Peyer's patch (tissue), 4 donors: ENCODE measurements at regions not wholly inside any gene's neighbourhood (a gene's known extent, or its start where the extent isn't known, plus 50 kb on each side); places are given as distances from the start of the nearest gene placed in this dataset.

Experiments
- DNase-seq, 3 donors: peaks; one replicate each; pipeline ENCODE4 v3.0.0-alpha.2; 2017 to 2019
- H3K27ac ChIP-seq, 4 donors: fragments of 200-600 bp; sonication (generic); one replicate each; pipeline ENCODE4 v1.5.1; 2016 to 2019
- H3K27me3 ChIP-seq, 2 donors: fragments of 200-600 bp; sonication (generic); one replicate each; pipeline ENCODE4 v1.5.1; 2019
- H3K36me3 ChIP-seq, 3 donors: fragments of 200-600 bp; sonication (generic); one replicate each; pipeline ENCODE4 v1.5.1; 2016 to 2019
- H3K4me1 ChIP-seq, 4 donors: fragments of 200-600 bp; sonication (generic); one replicate each; pipeline ENCODE4 v1.5.1; 2016 to 2019
- H3K4me3 ChIP-seq, 4 donors: fragments of 200-600 bp; sonication (generic); 1 replicate in 3 of 4; 2 replicates in 1 of 4; pipeline ENCODE4 v1.5.1; 2016 to 2019; ENCODE audit warnings: mild to moderate bottlenecking in 1 of 4
- H3K9me3 ChIP-seq, 4 donors: fragments of 200-600 bp; sonication (generic); one replicate each; pipeline ENCODE4 v1.5.1; 2016 to 2019; ENCODE audit warnings: mild to moderate bottlenecking in 1 of 4
- POLR2A ChIP-seq, 2 donors: fragments of 450-650 bp; IDR thresholded peaks; one replicate each; pipeline ENCODE4 v1.5.1; 2017; ENCODE audit warnings: antibody characterized with exemption in 2 of 2, mild to moderate bottlenecking in 2 of 2, moderate library complexity in 2 of 2
- TF ChIP-seq, protein P1 (sequence below), 6 experiments: fragments of 450-650 bp in 4 of 6; fragments of 200-600 bp in 2 of 6; sonication (generic) in 1 of 6; IDR thresholded peaks; one replicate each; pipeline ENCODE4 v1.5.1; 2017 to 2019; ENCODE audit warnings: antibody characterized with exemption in 6 of 6, mild to moderate bottlenecking in 3 of 6, moderate library complexity in 1 of 6

- TF ChIP-seq, protein P1, sequence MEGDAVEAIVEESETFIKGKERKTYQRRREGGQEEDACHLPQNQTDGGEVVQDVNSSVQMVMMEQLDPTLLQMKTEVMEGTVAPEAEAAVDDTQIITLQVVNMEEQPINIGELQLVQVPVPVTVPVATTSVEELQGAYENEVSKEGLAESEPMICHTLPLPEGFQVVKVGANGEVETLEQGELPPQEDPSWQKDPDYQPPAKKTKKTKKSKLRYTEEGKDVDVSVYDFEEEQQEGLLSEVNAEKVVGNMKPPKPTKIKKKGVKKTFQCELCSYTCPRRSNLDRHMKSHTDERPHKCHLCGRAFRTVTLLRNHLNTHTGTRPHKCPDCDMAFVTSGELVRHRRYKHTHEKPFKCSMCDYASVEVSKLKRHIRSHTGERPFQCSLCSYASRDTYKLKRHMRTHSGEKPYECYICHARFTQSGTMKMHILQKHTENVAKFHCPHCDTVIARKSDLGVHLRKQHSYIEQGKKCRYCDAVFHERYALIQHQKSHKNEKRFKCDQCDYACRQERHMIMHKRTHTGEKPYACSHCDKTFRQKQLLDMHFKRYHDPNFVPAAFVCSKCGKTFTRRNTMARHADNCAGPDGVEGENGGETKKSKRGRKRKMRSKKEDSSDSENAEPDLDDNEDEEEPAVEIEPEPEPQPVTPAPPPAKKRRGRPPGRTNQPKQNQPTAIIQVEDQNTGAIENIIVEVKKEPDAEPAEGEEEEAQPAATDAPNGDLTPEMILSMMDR (IDR thresholded peaks at IDR 0.05): no peak
- no peak for TF ChIP-seq POLR2A (IDR thresholded peaks at IDR 0.05)
- Histone ChIP-seq H3K27ac (no peak overlapping the region), H3K9me3 (no peaks in the 10 kb centered on the region), H3K4me1 (no peaks in the 10 kb centered on the region), H3K27me3 (no peaks in the 10 kb centered on the region), H3K36me3 (no peaks in the 10 kb centered on the region), H3K4me3 (no peak overlapping the region)
- no peak for DNase-seq
These were observed 382.3 kb upstream of the ID4 start for GRCh38 chr6:19454721-19455392.

DNA sequence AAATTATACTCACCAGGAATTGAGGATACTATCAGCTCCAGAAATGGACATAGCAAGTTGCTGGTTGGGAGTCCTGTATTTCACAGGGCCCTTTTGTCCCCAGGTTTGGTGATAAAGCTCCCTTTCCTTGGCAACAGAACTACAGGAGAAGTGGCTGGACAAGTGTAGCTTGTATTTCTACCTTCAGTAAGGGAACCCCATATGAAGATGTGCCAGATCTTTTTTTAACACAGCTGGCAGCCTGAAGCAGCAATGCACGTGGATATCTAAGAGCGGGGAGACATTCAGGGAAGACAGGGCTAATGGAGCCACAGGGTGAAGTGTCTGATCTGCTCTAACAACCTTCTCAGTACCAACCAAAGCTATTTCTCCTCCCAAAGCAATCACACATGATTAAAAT, 373.9 kb upstream of the ID4 start:
- no peak overlapping the region for H3K4me3 ChIP-seq
- H3K36me3 ChIP-seq: no peaks in the 10 kb centered on the region
- TF ChIP-seq, protein P1 (IDR thresholded peaks at IDR 0.05): no peak
- no peak for TF ChIP-seq POLR2A (IDR thresholded peaks at IDR 0.05)
- H3K27ac ChIP-seq: no peak overlapping the region
- DNase-seq: no peak
- no peaks in the 10 kb centered on the region for H3K4me1 ChIP-seq
- no peaks in the 10 kb centered on the region for H3K9me3 ChIP-seq
- H3K27me3 ChIP-seq: no peaks in the 10 kb centered on the region

GRCh38 chr6:19463925-19464324, 373.2 kb upstream of the ID4 start:
- no peak for DNase-seq
- Histone ChIP-seq H3K27ac (no peak overlapping the region), H3K9me3 (no peaks in the 10 kb centered on the region), H3K27me3 (no peaks in the 10 kb centered on the region), H3K36me3 (no peaks in the 10 kb centered on the region), H3K4me3 (no peak overlapping the region), H3K4me1 (no peaks in the 10 kb centered on the region)
- no peak for TF ChIP-seq POLR2A (IDR thresholded peaks at IDR 0.05)
- TF ChIP-seq, protein P1 (IDR thresholded peaks at IDR 0.05): no peak

- Histone ChIP-seq H3K4me1 (no peaks in the 10 kb centered on the region), H3K4me3 (no peak overlapping the region), H3K27ac (no peak overlapping the region), H3K36me3 (no peaks in the 10 kb centered on the region), H3K9me3 (no peaks in the 10 kb centered on the region), H3K27me3 (no peaks in the 10 kb centered on the region)
- TF ChIP-seq, protein P1 (IDR thresholded peaks at IDR 0.05): no peak
- no peak for TF ChIP-seq POLR2A (IDR thresholded peaks at IDR 0.05)
- no peak for DNase-seq
These were observed 371.9 kb upstream of the ID4 start for GRCh38 chr6:19465256-19465655.

DNA sequence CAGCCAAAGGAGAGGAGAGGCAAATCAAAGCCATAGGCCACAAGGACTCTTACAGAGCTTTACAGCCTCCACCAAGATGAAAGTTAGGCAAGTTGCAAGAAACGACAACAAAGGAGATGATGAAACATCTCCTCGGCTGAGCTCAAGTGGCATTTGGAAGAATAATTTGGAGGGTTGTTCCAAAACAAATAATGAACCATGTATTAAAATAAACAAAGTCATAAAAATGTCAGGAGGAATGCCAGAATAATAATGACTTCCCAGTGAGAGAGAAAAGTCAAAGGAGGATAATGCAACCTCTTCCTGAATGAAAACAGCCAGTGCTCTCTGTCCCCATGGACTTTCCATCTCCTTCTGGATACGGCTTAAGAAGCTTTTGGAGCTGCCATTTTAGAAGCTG, 371.4 kb upstream of the ID4 start:
- Histone ChIP-seq H3K27me3 (no peaks in the 10 kb centered on the region), H3K27ac (no peak overlapping the region), H3K9me3 (no peaks in the 10 kb centered on the region), H3K4me1 (no peaks in the 10 kb centered on the region), H3K4me3 (no peak overlapping the region), H3K36me3 (no peaks in the 10 kb centered on the region)
- TF ChIP-seq, protein P1 (IDR thresholded peaks at IDR 0.05): no peak
- no peak for TF ChIP-seq POLR2A (IDR thresholded peaks at IDR 0.05)
- no peak for DNase-seq

GRCh38 chr6:19470333-19470732, 366.8 kb upstream of the ID4 start:
- Histone ChIP-seq H3K27ac (no peak overlapping the region), H3K27me3 (no peaks in the 10 kb centered on the region), H3K4me3 (no peak overlapping the region), H3K9me3 (no peaks in the 10 kb centered on the region), H3K4me1 (no peaks in the 10 kb centered on the region), H3K36me3 (no peaks in the 10 kb centered on the region)
- DNase-seq: no peak
- no peak for TF ChIP-seq POLR2A (IDR thresholded peaks at IDR 0.05)
- TF ChIP-seq, protein P1 (IDR thresholded peaks at IDR 0.05): no peak
